ENCODE measurements at regions not wholly inside any gene's neighbourhood (a gene's known extent, or its start where the extent isn't known, plus 50 kb on each side); places are given as distances from the start of the nearest gene placed in this dataset.

DNA sequence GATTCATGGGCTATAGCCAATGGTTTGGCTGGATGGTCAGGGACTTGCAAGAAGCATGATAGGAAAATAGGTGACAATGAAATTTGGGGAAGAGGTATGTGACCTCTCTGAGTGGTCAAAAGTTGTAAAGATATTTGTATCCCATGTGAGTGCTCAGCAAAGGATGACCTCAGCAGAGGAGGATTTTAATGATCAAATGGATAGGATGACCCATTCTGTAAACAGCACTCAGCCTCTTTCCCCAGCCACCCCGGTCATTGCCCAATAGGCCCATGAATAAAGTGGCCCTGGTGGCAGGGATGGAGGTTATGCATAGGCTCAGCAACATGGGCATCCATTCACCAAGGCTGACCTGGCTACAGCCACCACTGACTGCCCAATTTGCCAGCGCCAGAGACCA is 138.4 kb upstream of the SPDL1 start:
- no peak for TF ChIP-seq POLR2AphosphoS5 (IDR thresholded peaks at IDR 0.05)
- TF ChIP-seq, protein P1, sequence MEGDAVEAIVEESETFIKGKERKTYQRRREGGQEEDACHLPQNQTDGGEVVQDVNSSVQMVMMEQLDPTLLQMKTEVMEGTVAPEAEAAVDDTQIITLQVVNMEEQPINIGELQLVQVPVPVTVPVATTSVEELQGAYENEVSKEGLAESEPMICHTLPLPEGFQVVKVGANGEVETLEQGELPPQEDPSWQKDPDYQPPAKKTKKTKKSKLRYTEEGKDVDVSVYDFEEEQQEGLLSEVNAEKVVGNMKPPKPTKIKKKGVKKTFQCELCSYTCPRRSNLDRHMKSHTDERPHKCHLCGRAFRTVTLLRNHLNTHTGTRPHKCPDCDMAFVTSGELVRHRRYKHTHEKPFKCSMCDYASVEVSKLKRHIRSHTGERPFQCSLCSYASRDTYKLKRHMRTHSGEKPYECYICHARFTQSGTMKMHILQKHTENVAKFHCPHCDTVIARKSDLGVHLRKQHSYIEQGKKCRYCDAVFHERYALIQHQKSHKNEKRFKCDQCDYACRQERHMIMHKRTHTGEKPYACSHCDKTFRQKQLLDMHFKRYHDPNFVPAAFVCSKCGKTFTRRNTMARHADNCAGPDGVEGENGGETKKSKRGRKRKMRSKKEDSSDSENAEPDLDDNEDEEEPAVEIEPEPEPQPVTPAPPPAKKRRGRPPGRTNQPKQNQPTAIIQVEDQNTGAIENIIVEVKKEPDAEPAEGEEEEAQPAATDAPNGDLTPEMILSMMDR (IDR thresholded peaks at IDR 0.05), result no peak
- no peak for TF ChIP-seq POLR2A (IDR thresholded peaks at IDR 0.05)
